NCI-H1105 (cell line): ENCODE measurements at regions not wholly inside any gene's neighbourhood (a gene's known extent, or its start where the extent isn't known, plus 50 kb on each side); places are given as distances from the start of the nearest gene placed in this dataset.

Source experiments
- DNase-seq: peaks from one replicate; lab custom pipeline; 2025; lab: John Stamatoyannopoulos, UW

DNA sequence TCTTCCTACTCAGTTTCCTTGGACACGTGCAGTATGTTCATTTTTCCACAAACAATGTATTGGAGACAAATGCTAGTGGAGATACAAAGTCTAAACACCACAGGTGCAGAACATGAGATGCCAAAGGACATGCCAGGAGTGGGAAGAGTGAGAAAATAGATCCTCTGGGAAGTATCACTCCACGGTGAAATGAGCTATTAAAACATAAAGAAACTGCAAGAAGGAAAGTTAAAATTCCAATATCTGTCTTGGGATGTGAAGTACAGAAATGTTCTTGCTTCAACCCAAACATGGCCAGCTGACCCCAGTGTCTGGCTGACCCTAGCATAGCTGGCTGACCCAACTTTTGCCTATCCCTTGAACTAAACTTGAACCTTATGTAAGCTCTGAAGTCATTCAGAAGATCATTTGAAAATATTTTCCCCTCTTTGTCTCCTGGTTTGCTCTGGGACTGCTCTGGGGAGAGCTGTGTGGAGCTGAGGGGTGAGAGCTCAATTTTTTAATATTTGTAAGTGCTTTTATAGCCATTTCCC, 59.5 kb downstream of the FZD1 start:
- no peak for DNase-seq

DNA sequence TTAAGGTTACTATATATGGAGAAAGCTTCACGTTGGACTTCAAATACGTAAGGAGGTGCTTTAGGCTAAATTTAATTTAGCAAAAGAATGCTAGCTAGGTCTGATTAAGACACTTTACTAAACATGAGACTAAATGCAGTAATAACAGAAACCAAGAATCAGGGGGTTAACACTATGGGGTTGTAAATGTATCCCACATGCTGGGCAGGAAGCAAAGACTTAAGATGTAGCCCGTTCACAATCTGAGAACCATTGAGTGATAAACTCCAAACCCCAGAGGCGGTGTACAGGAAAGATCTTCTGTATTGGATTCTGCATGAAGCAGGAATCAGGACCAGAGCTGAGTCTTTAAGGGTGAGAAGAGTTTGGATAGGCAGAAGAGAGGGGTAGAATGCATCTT, 60.4 kb downstream of the FZD1 start:
- DNase-seq = no peak

DNA sequence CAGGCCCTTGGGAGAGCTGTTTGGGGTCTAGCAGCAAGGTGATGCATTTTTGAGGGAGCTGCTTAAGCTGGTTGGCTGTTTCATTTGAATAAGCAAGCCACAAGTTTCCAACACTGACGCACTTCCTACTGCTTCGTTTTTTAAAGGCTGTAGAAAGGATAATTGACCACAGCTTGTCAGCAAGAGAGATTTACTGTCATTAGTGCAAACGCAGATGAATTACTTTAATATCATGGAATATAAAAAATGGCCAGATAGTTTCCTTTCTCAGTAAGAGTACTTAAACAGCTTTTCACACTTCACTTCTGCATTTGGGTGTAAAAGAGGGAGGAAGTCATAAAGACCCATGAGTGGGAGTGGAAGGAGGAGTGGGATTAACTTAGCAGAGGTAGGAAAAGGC, 61.5 kb downstream of the FZD1 start:
- no peak for DNase-seq

DNA sequence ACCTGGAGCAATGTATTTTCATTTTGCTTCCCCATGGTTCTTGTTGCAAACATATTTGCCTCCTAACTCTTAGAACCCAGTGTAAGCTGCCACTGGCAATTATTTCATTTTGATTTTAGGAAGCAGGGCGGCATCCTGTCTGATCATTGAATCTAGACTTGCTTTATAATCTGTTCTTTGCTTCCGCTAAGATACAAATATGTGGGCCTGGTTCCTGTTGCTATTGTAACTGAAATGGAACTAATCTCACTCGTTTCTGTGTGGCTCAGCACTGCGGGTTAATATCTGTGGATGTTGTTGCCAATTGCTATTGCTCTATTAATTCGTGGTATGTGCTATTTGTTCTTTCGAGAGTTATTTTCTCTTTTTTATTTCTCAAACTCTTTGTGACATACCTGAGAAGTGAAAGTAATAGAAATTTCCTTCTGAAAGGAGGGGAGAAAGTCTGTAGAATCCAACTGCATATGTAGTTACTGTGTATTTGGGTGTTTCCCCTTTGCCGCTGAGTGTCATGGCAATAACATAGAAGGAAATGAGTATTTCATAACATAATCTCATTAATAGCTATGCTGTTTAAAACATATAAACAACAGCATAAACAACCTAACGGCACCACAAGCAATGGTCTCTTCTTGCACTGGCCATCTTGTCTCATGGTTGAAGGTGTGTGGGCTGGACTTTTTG, 62.4 kb downstream of the FZD1 start:
- no peak for DNase-seq

DNA sequence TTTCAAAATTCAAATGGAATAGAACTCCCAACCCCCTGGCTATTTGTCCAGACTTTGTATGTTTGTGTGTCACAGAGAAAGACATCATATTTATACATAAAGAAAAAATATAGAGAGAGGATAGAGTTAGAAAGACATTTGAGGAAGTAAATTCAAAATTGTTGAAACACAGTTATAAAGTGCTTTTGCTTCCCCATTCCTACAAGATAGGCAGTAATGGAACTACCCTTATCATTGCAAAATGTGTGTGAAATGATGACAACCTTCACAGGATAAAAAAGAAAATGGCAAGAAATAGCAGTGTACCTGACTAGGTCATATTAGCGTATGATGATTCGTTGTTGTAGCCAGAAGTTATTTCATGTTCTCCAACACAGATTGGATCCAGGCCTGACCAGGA, 63.1 kb downstream of the FZD1 start:
- DNase-seq = no peak

DNA sequence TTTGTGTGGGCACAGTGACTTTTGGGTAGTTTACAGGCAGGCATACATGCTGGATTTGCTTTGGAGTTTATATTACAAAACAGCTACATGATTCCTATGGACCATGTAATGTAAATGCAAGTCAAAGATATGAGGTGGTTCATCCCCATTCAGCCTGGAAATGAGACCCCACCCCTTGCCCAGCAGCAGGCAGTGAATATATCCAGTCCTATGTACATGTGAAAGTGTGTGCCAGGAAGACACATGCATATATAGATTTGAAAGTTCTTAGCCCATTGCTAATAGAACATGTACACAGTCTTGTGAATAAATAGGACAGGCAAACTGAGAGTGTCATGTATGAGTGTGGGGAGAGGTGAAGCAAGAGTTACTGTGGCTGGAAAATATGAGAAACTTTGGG, 65.3 kb downstream of the FZD1 start:
- DNase-seq = no peak

DNA sequence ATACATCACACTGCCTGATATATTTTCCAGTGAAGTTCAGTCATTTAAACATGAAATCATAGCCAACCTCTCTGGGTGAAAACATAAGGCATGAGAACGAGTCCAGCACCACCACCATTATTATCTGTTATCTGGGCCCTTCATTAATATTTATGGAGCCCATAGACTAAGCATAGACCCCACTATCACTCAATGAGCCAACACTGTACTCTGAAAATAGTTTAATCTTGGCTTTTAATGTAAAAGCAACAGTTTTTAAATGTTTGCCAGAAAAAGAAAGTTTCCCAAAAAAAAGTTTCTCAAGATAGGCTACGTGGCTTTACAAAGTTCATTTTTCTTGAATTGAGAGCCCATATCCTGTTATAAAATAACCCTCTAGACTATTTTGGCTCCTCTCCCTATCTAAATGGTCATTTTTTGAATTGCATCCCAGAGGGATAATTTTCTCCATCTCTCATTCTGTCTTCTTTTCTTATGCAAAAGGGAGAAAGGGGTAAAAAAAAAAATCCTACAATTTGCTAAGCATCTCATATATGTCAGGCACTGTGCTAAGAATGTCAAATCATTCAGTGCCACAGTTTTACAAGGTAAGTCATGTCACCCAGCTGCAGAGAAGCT, 66.1 kb downstream of the FZD1 start:
- DNase-seq = no peak

DNA sequence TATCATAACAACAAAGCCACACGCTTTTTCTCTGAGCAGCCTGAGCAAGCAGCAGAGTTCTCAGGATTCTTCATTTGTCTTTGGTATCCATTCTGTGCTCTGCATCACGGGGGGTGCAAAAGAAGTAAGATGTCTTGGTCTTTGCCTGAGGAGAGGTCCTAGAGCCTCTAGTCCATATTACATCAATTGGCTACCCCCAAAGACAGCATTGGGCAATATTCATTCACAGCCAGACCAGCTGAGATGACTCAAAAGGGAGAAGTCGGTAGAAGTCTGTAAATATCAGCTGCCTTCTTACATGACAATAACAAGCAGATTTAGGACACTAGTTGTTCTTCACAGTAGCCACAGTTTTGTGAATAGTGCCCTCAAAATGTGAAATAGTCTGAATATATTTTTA, 66.6 kb downstream of the FZD1 start:
- DNase-seq = no peak

DNA sequence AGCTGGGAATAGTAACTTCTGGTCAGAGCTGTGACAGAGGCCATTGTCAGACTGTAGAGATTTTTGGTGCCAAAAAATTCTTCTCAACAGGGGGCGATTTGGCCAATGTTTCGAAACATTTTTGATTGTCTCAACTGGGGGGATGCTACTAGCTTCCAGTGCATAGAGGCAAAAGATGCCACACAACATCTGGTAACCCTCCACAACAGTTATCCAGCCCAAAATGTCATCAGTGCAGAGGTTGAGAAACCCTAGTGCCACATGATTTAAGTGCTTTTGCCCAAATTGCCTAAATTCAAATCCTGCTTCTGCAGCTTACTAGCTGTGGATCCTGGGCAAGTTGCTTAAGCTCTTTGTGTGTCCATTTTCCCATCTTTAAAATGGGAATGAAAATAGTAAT, 71.9 kb downstream of the FZD1 start:
- DNase-seq = no peak

DNA sequence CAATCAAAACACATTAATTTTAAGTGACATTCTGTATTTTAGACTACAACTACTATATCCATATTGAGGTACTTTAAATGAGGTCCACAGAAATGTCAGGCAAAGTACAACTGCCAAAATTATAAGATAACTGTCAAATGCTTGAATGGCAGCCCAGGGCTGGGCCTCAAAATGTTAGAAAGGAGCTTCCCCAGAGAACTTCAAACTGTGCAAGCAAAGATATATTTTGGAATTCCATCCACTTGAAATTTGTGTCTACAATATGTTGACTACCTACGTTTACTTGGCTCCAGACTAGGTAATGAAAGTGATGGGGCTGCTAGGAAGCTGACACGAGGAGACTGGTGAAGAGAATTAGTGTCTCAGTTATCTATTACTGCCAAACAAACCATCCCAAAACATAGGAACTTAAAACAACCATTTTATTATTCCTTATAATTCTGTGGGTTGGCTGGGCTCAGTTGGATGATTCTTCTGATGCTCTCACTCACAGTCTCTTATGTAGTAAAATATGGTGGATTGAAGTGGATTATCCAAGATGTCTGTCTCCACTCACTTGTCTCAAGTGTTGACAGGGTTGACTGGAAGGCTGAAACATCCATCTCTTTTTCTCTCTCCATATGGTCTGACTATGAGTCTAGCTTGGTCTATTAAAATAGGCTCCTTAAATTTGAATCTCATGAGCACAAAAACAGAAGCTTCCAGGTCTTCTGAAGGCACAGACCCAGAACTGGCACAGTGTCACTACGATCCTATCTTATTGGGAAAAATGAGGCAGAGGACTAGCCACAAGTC, 74.2 kb downstream of the FZD1 start:
- no peak for DNase-seq

DNA sequence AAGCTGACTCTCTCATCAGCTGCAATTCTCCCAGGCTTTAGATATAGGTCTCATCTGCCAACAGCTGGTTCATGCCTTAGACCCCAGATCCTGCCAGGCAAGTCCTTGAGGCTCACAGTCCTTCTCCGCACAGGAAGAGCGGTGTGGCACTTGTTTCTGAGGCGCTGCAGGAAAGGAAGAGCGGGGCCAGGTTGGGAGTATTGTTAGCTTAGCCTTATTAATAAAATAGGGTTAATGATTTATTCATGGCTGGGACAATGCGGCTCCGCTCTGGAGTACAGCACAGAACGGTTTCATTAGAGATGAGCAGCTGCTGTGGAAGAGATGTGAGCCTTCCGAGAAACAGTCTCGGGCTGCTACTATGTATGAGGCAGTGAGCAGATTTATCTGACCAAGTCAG, 78.1 kb downstream of the FZD1 start:
- DNase-seq = no peak

DNA sequence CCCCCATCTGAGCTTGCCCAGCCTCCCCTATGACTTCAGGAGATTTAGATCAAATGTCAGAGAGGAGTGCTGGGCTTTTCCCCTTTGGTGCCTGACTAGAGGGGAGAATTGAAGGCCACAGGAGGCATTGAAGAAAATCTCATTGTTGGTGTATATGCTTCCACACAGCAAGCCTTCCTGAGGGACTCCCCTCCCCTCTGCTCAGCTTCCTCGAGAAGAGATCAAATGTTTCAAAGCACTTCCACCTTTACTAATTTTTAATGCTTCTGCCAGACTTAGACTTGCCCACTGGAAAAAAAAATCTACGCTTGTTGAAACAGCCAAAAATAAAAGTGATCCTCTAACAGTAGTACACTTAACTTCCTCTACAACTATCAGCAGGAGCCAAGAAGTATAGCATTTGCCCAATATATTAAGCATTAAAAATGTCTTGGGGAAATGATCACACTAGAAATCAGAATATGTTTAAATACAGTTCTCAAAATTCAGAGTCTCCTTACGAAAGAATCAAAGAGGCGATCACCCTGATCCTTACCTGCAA, 79.3 kb downstream of the FZD1 start:
- no peak for DNase-seq

DNA sequence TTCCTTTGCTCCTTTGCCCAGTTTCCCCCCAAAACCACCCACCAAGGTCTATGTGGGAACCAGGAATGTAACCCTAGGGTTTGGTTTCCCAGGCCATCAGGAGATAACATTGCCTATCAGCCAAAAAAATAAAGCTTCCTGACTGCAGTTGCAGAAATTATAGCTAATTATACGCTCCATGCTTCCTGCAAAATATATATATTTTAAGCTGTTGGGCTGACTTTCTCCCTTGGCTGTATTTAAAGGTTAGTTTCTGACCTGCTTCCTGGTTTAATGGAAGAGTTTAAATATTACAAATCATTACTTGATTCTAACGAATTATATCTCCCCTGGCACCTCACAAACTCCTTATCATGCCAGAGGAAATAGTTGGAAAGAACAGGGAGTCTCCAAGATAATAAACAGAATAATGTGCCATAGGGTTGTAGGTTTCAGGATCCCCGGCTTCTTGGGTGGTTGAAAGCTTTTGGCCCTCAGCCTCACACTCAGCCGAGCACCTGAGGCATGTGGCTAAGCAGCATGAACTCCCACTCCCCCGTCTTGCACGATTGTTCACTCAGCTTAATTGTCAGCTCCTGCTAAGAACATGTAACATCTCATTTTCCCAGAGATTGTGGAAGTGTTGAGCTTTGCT, 79.9 kb downstream of the FZD1 start:
- no peak for DNase-seq

DNA sequence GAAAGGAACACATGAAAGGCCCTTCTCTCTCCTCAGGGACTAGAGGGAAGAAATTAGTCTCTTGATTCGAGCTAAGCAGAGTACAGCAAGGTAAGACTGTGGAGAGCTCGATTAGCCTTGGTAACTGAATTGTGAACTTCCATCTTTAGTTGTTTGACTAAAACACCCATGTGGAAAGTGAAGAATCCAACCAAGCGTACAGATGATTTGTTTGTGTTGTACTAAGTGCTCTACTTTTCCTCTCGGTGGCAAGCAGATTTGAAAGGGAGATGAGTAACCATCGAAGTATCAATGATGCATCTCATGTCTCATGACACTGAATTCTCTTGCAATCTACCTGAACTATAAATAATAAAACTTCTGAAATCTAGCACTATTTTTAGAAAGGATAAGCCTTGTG, 80.7 kb downstream of the FZD1 start:
- DNase-seq = no peak

DNA sequence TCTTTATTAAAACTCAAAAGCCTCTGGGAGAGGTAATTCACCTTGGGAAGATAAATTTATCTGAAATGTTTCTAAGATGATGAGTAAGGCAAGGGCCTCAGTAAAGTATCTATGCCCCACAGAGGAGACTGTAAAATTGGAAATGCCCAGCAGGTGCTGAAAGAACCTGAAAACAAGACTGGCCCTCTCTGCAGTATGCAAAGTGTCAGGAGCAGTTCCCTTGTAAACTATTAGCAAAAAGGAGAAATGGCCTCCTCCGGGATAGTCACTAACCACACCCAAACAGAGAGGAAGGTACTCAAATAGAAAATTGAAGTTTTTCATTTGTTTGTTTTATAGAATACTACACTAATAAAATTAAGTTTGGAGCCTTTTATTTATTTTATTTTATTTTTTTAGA, 81.2 kb downstream of the FZD1 start:
- DNase-seq = no peak

DNA sequence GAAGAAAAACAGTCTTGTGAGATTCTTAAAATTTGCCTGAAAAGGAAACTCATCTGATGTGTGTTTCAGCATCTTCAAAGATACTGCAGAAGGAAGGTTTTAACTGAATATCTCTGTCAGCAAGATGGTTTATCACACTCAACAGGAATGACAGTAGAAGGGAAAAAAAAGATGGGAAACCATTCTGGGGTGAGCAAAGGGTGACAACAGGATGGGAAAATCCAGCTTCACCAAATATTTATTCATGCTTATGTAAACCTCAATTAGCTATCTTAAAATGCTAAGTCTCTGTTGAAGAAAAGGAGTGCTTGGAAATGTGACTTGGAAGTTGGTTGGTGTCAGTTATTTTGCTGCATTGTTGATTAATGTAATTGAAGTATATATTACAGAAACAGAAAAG, 82.2 kb downstream of the FZD1 start:
- DNase-seq = no peak

DNA sequence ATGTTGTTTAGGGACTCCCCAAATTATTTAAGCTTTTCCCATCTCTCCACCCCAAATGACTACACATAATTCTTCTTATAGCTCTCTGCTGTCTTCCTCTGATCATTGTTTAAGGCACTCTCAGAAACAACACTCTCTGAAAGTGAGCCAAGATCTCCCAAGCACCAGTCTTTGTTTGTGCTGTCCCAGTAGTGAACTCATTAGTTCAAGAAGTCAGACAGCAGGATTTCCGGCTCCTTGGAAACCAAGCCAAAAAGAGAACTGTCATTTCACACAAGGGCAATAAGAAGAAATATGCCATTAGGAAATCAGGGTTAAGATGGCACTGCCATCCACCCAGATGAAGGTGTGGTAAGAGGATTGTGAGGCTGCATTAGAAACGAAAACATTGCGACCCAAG, 83.1 kb downstream of the FZD1 start:
- no peak for DNase-seq

DNA sequence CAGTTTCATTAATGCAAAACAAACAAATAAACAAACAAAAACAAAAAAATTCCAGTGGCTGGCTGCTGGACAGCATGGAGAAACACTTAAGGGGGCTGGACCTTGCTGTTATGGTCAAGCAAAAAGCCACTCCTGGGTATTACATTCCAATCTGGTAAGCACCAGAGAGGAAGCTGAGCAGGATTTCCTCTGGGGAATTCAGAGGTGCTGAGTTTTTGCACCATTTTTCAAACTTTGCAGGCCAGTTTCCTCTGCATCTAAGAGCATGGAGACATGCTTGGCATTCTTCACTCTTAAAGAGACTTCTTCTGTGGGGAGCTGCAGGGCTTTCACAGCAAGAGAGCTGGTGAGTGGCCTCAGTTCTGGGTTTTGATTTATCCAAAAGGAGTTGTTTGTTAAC, 84.5 kb downstream of the FZD1 start:
- no peak for DNase-seq

DNA sequence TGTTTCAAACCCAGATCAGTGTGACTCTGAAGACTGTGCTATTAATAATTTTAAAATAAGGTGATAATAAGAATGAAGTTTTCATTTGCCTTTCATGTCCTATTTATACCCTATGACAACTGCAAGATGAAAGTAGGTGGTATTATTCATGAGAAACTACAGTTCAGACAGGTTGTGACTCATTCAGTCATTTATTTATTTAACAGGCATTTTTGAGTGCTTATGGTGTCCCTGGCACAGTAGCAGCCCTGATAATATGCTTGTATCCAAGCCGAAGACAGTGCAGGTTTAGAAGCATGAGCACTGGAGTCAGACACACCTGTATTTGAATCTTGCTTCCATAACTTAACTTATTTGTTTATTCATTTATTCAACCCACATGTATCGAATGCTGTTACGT, 87.1 kb downstream of the FZD1 start:
- no peak for DNase-seq

DNA sequence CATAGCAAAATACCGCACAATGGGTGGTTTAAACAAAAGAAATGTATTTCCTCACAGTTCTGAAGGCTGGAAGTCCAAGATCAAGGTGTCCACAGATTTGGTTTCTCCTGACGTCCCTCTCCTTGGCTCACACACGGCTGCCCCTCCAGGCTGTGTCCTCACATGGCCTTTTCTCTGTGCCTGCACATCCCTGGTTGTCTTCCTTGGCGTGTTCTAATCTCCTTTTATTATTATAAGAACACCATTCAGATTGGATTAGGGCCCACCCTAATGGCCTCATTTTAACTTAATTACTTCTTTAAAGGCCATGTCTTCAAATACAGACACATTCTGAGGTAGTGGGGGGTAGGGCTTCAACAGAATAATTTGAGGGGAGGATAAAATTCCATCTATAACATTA, 87.9 kb downstream of the FZD1 start:
- no peak for DNase-seq

DNA sequence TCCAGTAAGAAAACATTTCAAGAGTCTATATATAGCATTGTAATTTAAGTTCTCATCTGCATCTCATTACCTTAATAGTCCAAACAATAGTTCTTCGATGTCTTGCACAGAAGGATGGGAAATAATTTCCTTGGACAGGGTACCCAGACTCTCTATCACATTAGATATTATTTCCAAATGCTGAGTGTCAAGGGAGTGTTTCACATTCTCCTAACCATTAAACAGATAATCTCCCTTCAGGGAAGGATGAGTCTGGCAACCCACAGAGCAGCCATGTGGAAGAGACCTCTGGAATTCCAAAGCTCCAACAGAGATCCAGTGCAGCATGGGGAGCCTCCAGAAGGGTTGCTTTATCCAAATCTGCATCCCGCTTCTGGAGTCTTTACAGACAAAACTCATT, 89.6 kb downstream of the FZD1 start:
- no peak for DNase-seq

DNA sequence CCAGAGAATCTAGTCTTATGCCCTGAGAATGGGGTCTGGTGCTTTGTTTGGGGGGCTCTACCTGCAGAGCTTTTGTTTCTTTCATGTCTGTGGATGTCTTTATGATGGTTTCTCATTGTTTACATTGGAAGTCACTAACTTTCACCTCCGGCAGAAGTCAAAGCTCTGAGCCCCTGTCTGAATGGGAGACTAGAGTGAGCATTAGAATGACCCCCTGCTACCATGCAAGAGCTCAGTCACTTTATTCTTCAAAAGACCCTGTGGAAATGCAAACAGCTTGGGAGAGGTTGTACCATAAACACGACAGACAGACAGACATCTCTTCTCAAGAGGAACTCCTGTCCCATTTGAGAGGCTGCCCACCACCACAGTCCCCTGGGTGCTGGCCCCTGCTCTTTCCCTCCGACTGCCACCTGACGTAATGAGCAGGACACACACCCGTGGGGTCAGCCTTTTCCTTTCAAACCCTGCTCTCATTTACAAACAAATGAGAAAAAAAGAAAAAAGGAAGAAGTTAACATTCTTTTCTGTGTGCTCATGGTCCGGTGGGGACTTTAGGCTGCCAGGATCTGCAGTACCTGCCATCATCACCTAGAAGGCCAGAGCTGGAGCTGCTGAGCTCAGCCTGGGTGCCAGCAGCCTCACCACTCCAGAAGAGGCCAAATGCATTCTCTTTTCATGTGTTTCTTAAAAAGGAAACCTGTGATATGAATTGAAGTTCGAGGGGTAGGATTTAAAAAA, 91.6 kb downstream of the FZD1 start:
- no peak for DNase-seq
